ENCODE measurements at regions not wholly inside any gene's neighbourhood (a gene's known extent, or its start where the extent isn't known, plus 50 kb on each side); places are given as distances from the start of the nearest gene placed in this dataset.

- no peak for TF ChIP-seq EZH2phosphoT487 (IDR thresholded peaks at IDR 0.05; ENCODE audit: insufficient read depth, low read depth)
- TF ChIP-seq EZH2 (IDR thresholded peaks at IDR 0.05; ENCODE audit: insufficient read depth, poor library complexity, severe bottlenecking) = no peak
Observed at GRCh38 chr4:185938654-185939053, 126.7 kb upstream of the SORBS2 start.

Measured in GM23248 (cell line).